ENCODE measurements at regions not wholly inside any gene's neighbourhood (a gene's known extent, or its start where the extent isn't known, plus 50 kb on each side); places are given as distances from the start of the nearest gene placed in this dataset.

DNA sequence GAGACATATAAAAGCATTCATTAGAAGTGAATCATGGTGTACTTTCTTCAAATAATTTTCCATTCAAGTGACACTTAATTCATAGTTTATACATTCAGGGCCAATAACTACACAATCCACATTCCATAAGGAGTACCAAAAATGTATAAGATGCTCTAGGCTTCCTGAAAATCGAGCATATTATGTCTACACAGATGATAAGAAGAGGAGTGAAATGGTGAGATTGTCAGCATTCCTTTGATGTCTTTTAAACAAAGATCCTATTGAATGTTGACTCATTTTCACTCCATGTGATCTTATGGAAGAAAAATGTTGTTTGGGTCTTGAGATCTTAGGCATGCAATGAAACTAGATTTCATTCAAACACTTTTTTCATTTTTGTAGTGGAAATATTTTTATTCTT is 843.2 kb downstream of the KCNA4 start:
- Histone ChIP-seq H3K9me2 (replicated peaks; ENCODE audit: insufficient read depth, low read length) (no peaks in the 10 kb centered on the region), H3K9me3 (ENCODE audit: insufficient read depth, low read length) (no peaks in the 10 kb centered on the region), H3K36me3 (ENCODE audit: low read length) (no peaks in the 10 kb centered on the region), H3K27ac (ENCODE audit: low read depth, low read length) (no peak overlapping the region), H3K9ac (ENCODE audit: low read length) (no peak overlapping the region), H3K4me2 (ENCODE audit: low read depth, low read length, poor library complexity, severe bottlenecking) (no peak overlapping the region), H4K20me1 (ENCODE audit: low read depth, low read length) (no peaks in the 10 kb centered on the region), H3F3A (ENCODE audit: insufficient read depth) (no peaks in the 10 kb centered on the region), H3K4me3 (ENCODE audit: insufficient read depth, low read length, poor library complexity, severe bottlenecking) (no peak overlapping the region), H3K27me3 (ENCODE audit: low read length) (no peaks in the 10 kb centered on the region), H3K79me2 (ENCODE audit: insufficient read depth, low read length) (no peaks in the 10 kb centered on the region), H2AFZ (ENCODE audit: low read depth, low read length, severe bottlenecking) (no peak overlapping the region)
- no peak for TF ChIP-seq EZH2phosphoT487 (conservative IDR thresholded peaks at IDR 0.05; ENCODE audit: low read length)
- TF ChIP-seq, protein P1, sequence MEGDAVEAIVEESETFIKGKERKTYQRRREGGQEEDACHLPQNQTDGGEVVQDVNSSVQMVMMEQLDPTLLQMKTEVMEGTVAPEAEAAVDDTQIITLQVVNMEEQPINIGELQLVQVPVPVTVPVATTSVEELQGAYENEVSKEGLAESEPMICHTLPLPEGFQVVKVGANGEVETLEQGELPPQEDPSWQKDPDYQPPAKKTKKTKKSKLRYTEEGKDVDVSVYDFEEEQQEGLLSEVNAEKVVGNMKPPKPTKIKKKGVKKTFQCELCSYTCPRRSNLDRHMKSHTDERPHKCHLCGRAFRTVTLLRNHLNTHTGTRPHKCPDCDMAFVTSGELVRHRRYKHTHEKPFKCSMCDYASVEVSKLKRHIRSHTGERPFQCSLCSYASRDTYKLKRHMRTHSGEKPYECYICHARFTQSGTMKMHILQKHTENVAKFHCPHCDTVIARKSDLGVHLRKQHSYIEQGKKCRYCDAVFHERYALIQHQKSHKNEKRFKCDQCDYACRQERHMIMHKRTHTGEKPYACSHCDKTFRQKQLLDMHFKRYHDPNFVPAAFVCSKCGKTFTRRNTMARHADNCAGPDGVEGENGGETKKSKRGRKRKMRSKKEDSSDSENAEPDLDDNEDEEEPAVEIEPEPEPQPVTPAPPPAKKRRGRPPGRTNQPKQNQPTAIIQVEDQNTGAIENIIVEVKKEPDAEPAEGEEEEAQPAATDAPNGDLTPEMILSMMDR (IDR thresholded peaks at IDR 0.05; ENCODE audit: insufficient read depth, low read length, poor library complexity, severe bottlenecking), result no peak

- Histone ChIP-seq H3K9me2 (replicated peaks; ENCODE audit: insufficient read depth, low read length) (no peaks in the 10 kb centered on the region), H3K27me3 (ENCODE audit: low read length) (no peaks in the 10 kb centered on the region), H3K9ac (ENCODE audit: low read length) (no peak overlapping the region), H3K36me3 (ENCODE audit: low read length) (no peaks in the 10 kb centered on the region), H3K79me2 (ENCODE audit: insufficient read depth, low read length) (no peaks in the 10 kb centered on the region), H2AFZ (ENCODE audit: low read depth, low read length, severe bottlenecking) (no peak overlapping the region), H3K4me3 (ENCODE audit: insufficient read depth, low read length, poor library complexity, severe bottlenecking) (no peak overlapping the region), H3F3A (ENCODE audit: insufficient read depth) (no peaks in the 10 kb centered on the region), H3K9me3 (ENCODE audit: insufficient read depth, low read length) (no peaks in the 10 kb centered on the region), H3K27ac (ENCODE audit: low read depth, low read length) (no peak overlapping the region), H3K4me2 (ENCODE audit: low read depth, low read length, poor library complexity, severe bottlenecking) (no peak overlapping the region), H4K20me1 (ENCODE audit: low read depth, low read length) (no peaks in the 10 kb centered on the region)
- TF ChIP-seq EZH2phosphoT487 (conservative IDR thresholded peaks at IDR 0.05; ENCODE audit: low read length), result no peak
- TF ChIP-seq, protein P1 (IDR thresholded peaks at IDR 0.05; ENCODE audit: insufficient read depth, low read length, poor library complexity, severe bottlenecking), result no peak
Measured at GRCh38 chr11:29171360-29171950, 845.4 kb downstream of the KCNA4 start.

- Histone ChIP-seq H3K36me3 (ENCODE audit: low read length) (no peaks in the 10 kb centered on the region), H3K9me3 (ENCODE audit: insufficient read depth, low read length) (no peaks in the 10 kb centered on the region), H4K20me1 (ENCODE audit: low read depth, low read length) (no peaks in the 10 kb centered on the region), H3K27ac (ENCODE audit: low read depth, low read length) (no peak overlapping the region), H3K27me3 (ENCODE audit: low read length) (no peaks in the 10 kb centered on the region), H3K9me2 (replicated peaks; ENCODE audit: insufficient read depth, low read length) (no peaks in the 10 kb centered on the region), H3F3A (ENCODE audit: insufficient read depth) (no peaks in the 10 kb centered on the region), H2AFZ (ENCODE audit: low read depth, low read length, severe bottlenecking) (no peak overlapping the region), H3K79me2 (ENCODE audit: insufficient read depth, low read length) (no peaks in the 10 kb centered on the region), H3K9ac (ENCODE audit: low read length) (no peak overlapping the region), H3K4me2 (ENCODE audit: low read depth, low read length, poor library complexity, severe bottlenecking) (no peak overlapping the region), H3K4me3 (ENCODE audit: insufficient read depth, low read length, poor library complexity, severe bottlenecking) (no peak overlapping the region)
- no peak for TF ChIP-seq EZH2phosphoT487 (conservative IDR thresholded peaks at IDR 0.05; ENCODE audit: low read length)
- TF ChIP-seq, protein P1 (IDR thresholded peaks at IDR 0.05; ENCODE audit: insufficient read depth, low read length, poor library complexity, severe bottlenecking), result no peak
Measured at GRCh38 chr11:29166306-29166705, 850.5 kb downstream of the KCNA4 start.

All from SU-DHL-6 (cell line).